ENCODE measurements at regions not wholly inside any gene's neighbourhood (a gene's known extent, or its start where the extent isn't known, plus 50 kb on each side); places are given as distances from the start of the nearest gene placed in this dataset.

- Histone ChIP-seq H3K9me2 (ENCODE audit: insufficient read depth) (no peaks in the 10 kb centered on the region), H3F3A (ENCODE audit: insufficient read depth, low read depth) (no peaks in the 10 kb centered on the region), H3K27ac (no peak overlapping the region), H4K20me1 (ENCODE audit: insufficient read depth) (no peaks in the 10 kb centered on the region), H3K4me1 (replicated peaks; ENCODE audit: insufficient read depth) (no peaks in the 10 kb centered on the region), H3K27me3 (ENCODE audit: insufficient read depth, low read depth) (peaks cover 74% of the 10 kb centered on the region), H3K79me2 (ENCODE audit: low read depth) (no peaks in the 10 kb centered on the region), H3K9me3 (ENCODE audit: insufficient read depth, low read depth) (no peaks in the 10 kb centered on the region), H2AFZ (no peak overlapping the region), H3K4me2 (no peak overlapping the region), H3K36me3 (ENCODE audit: low read depth) (no peaks in the 10 kb centered on the region), H3K4me3 (no peak overlapping the region)
- ChIA-PET CTCF (no interaction called here), POLR2A (ENCODE audit: unreplicated experiment) (no interaction called here)
- DNase-seq = no peak
- intact Hi-C loops (cut with micrococcal nuclease; ENCODE audit: unreplicated experiment) = no loop called here
- TF ChIP-seq EZH2 (IDR thresholded peaks at IDR 0.05; ENCODE audit: low read depth) (no peak), CTCF (conservative IDR thresholded peaks at IDR 0.05) (no peak)
- no TSS peak for BruUV-seq (replicated peaks)
Observed at GRCh38 chr1:230494514-230494913, 68.4 kb upstream of the PGBD5 start.

DNA sequence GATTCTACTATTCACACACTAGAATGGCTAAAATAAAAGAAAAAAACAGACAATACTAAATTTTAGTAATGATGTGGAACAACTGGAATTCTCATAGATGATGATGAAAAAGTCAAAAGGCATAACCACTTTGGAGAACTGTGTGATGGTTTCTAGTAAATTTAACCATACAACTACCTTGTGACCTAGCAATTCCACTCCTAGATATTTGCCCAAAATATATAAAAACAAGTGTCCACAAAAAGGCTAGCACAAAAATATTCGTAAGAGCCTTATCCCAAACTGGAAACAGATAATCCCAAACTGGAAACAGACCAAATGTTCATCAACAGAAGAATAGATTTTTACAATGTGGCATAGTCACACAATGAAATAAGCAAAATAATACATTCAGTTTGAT lies 67.9 kb upstream of the PGBD5 start:
- ChIA-PET CTCF (no interaction called here), POLR2A (ENCODE audit: unreplicated experiment) (no interaction called here)
- Histone ChIP-seq H3K9me2 (ENCODE audit: insufficient read depth) (no peaks in the 10 kb centered on the region), H3K4me3 (no peak overlapping the region), H3K4me2 (no peak overlapping the region), H3F3A (ENCODE audit: insufficient read depth, low read depth) (no peaks in the 10 kb centered on the region), H4K20me1 (ENCODE audit: insufficient read depth) (no peaks in the 10 kb centered on the region), H3K27ac (no peak overlapping the region), H3K9me3 (ENCODE audit: insufficient read depth, low read depth) (no peaks in the 10 kb centered on the region), H2AFZ (no peak overlapping the region), H3K36me3 (ENCODE audit: low read depth) (no peaks in the 10 kb centered on the region), H3K4me1 (replicated peaks; ENCODE audit: insufficient read depth) (no peaks in the 10 kb centered on the region), H3K79me2 (ENCODE audit: low read depth) (no peaks in the 10 kb centered on the region), H3K27me3 (ENCODE audit: insufficient read depth, low read depth) (peaks cover 72% of the 10 kb centered on the region)
- BruUV-seq (replicated peaks) = no TSS peak
- TF ChIP-seq CTCF (conservative IDR thresholded peaks at IDR 0.05) (no peak), EZH2 (IDR thresholded peaks at IDR 0.05; ENCODE audit: low read depth) (no peak)
- DNase-seq = no peak
- intact Hi-C loops (cut with micrococcal nuclease; ENCODE audit: unreplicated experiment) = no loop called here

GRCh38 chr1:230493264-230493663 lies 67.1 kb upstream of the PGBD5 start:
- peaks cover 65% of the 10 kb centered on the region for H3K27me3 ChIP-seq (ENCODE audit: insufficient read depth, low read depth)
- no TSS peak for BruUV-seq (replicated peaks)
- H3K9me3 ChIP-seq (ENCODE audit: insufficient read depth, low read depth) = no peaks in the 10 kb centered on the region
- no peak overlapping the region for H3K4me2 ChIP-seq
- no peak overlapping the region for H3K27ac ChIP-seq
- POLR2A ChIA-PET (ENCODE audit: unreplicated experiment) = no interaction called here
- DNase-seq = no peak
- H3K36me3 ChIP-seq (ENCODE audit: low read depth) = no peaks in the 10 kb centered on the region
- H3F3A ChIP-seq (ENCODE audit: insufficient read depth, low read depth) = no peaks in the 10 kb centered on the region
- H4K20me1 ChIP-seq (ENCODE audit: insufficient read depth) = no peaks in the 10 kb centered on the region
- no peak overlapping the region for H3K4me3 ChIP-seq
- no peak overlapping the region for H2AFZ ChIP-seq
- no peak for TF ChIP-seq EZH2 (IDR thresholded peaks at IDR 0.05; ENCODE audit: low read depth)
- TF ChIP-seq CTCF (conservative IDR thresholded peaks at IDR 0.05) = no peak
- no peaks in the 10 kb centered on the region for H3K4me1 ChIP-seq (replicated peaks; ENCODE audit: insufficient read depth)
- H3K79me2 ChIP-seq (ENCODE audit: low read depth) = no peaks in the 10 kb centered on the region
- intact Hi-C loops (cut with micrococcal nuclease; ENCODE audit: unreplicated experiment) = no loop called here
- no peaks in the 10 kb centered on the region for H3K9me2 ChIP-seq (ENCODE audit: insufficient read depth)
- CTCF ChIA-PET = no interaction called here
